Smooth muscle cell of the brain vasculature (primary cell): ENCODE measurements at regions not wholly inside any gene's neighbourhood (a gene's known extent, or its start where the extent isn't known, plus 50 kb on each side); places are given as distances from the start of the nearest gene placed in this dataset.
A peak's percentile ranks its signal among the peaks of the same experiment; 100 is the strongest.
"Not testable (repeated sequence)": the region's sequence is repeated elsewhere in the genome, so short reads cannot be mapped to it uniquely, and the experiment has no call there.

Experiments used
- DNase-seq: peaks from one replicate; pipeline ENCODE4 v3.0.0-alpha.2; 2012; ENCODE audit warnings: low read depth, low spot score

DNA sequence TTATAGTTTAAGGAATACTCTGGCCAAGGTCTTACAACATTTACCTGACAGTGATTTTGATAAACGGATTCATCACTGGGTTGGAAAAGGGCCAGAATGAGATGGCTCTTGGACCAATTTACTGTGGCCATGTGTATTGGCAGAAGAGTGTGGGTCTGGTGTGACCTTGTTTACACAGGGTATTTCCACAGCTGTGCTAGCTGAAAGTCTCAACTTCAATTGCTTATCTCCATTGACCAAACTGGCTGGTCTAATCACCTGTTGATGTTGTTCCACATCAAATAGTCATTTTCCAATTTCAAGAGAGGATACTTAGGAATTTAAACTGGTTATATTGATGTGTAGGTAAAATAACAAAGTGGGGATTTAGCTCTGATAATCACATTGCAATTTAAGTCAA lies 501.6 kb upstream of the MAP3K7 start:
- no peak for DNase-seq

DNA sequence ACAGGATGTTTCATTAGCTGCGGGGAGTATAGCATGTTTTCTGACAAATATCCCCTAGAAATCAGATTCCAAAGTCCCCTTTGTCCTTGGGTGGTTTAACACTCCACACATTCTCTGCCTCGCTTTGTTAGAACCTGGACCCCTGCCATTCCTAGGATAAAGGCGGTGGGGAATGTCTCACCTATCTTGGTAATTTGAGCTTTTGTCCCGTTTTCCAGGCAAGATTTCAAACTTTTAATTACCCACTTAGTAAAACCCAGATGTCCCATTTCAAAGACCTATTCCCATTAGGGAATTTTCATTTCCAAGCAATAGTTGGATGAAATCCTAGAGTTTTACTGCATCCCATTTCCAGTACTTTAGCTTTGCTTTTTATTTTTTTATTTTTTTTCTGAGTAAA lies 501.0 kb upstream of the MAP3K7 start:
- no peak for DNase-seq

DNA sequence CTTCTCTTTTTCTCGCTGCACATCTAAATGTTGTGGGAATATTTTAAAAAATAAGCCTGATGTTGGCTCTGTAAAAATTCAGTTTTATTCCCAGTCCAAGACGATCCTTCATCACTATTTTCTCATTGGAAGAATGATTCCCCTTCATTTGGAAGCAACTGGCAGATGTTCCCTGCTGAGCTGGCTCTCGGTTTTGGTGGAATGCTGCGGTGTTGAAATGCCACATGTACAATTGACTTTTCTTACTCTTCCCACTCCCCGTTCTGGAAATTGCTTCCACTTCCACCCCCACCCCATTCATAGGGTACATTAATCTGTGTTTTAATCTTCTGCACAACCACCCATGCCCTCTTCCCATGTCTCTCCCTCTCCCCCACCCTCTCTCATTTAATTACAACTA lies 496.3 kb upstream of the MAP3K7 start:
- no peak for DNase-seq

DNA sequence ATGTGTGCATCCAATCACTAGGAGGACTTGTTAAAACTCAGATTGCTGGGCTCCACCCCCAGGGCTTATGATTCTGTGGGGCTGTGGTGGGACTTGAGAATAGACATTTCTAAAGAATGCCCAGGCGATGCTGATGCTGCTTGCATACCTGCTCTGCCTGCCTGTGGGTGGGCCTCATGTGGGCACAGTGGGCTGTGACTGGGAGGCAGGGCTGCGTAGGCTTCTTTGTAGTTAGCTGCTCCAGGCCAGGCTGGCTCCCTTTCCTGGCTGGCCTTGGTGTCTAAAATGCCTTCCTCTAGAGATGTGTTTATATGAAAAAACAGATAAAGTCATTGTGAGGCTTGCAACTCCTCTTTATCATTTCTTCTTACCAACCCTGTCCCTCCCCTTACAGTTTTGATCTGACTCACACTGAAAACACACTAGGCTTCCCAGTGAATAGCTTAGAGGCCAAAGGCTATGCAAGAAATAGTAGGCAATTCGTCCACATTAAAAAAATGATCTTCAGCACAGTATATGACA lies 495.5 kb upstream of the MAP3K7 start:
- peak; percentile 41 for DNase-seq

DNA sequence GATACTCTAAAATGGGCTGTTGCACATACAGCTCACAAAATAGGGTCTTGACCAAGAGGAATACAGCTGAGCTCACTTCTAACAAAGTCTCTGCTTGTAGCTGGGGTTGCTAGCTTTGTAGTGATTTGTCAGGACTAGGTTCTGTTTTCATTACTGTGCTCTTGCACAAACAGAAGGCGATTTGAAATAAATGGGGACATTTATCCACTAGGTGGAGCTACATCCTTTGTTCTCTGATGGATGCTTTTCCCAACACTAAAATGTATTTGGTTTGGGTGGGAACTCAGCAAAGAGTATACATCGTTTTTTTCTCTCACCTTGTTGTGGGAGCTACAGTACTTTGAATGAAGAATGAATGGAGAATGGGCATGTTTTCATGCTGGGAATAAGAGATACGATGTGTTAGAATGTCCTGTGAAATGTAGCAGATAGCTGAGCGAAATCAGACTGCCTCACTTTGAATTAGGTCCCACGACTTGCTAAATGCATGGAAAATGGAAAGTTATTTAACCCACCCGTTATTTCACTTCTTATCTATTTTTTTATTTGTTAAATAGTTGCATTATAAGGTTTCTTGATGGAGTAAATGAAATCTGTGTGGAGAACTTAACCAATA lies 494.7 kb upstream of the MAP3K7 start:
- peak; percentile 62 for DNase-seq

DNA sequence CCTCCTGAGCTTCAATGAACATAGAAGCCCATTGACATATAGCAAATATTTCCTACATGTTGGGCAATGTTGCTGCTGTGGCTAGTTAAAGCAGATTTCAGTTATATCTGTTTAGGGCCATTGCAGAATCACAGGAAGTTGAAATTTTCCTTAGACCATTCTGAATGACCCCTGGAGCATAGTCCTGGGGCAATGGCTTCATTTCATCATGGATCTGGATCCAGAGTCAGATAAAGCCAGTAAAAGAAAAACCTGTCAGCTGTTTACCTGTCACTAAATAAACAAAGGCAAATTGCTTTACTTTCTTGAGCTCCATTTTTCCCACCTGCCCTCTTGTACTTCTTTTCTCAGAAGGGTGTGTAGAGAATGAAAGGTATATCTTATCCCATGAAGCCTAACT lies 494.0 kb upstream of the MAP3K7 start:
- no peak for DNase-seq

DNA sequence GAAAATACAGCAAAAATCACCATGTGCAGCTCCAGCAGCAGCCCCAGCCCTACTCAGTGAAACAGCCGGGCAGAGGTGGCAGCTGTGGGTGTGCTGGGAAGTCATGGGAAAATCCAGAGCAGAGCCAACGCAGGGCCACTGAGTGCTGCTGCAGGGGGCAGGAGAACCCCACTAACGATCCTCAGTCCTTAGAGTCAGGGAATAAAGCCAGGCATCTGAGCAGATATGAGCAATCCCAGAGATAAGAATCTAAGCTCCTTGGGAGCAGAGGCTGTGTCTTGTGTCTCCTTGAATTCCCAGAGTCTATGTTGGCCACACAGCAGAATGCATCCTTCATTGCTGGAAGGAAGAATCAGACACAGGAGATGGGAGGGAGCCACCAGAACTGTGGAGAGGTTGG lies 493.1 kb upstream of the MAP3K7 start:
- DNase-seq, result no peak

DNA sequence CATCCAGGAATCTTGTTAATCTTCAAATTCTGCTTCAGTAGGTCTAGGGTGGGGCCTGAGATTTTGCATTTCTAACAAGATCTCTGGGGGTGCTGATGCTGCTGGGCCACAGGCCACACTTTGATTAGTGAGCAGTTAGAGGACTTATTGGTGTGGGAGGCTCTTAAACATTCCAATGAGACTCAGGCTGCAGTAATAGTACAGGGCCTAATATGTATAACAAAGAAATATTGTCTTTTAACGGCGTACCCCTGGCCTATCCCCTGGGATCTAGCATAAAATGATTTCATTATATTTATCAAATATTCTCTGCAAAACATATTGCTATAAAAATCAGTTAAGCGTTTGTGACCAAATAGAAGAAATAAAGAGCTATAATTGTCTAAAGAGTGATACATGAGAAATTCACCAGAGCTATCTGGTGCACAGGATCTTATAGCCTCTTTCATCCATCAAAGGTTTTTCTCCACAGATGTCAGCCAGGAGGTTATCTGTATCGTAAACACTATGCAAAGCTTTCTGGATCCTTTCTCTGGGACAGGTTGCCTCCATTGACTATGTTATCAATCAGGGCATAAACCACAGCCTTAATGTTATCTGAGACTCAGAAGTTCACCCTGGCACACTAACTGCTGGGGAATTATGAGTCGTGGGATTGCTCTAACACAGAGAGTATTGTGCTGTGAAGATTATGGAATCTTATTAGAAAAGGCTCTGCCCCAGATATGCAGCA lies 488.5 kb upstream of the MAP3K7 start:
- no peak for DNase-seq

DNA sequence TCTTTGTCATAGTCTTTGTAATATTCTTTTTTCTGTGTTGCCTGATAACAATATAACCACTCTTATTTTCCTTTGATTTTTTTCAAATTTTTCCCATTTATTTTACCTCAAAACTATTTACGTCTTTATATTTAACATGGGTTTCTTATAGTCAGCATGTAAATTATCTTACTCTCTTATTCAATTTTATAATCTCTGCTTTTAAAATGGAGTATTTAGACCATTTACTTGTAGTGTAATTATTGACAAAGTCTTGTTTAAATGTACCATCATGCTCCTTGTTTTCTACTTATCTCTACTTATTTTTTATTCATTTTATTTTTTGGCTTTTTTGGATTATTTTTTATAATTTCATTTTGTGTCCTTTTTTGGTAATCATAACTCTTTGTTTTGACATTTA lies 476.5 kb upstream of the MAP3K7 start:
- DNase-seq, result no peak

DNA sequence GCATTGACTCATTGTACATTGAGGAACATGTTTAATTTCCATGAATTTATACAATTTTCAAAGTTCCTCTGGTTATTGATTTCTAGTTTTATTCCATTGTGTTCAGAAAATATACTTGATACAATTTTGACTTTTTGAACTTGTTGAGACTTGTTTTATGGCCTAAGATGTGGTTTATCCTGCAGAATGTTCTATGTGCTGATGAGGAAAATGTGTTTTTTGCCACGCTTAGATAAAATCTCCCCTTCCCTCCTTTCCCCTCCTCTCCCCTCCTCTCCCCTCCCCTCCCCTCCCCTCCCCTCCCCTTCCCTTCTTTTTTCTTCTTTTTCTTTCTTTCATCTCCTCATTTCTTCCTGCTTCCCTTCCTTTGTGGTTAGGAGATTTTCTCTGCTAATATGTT lies 470.8 kb upstream of the MAP3K7 start:
- no peak for DNase-seq

DNA sequence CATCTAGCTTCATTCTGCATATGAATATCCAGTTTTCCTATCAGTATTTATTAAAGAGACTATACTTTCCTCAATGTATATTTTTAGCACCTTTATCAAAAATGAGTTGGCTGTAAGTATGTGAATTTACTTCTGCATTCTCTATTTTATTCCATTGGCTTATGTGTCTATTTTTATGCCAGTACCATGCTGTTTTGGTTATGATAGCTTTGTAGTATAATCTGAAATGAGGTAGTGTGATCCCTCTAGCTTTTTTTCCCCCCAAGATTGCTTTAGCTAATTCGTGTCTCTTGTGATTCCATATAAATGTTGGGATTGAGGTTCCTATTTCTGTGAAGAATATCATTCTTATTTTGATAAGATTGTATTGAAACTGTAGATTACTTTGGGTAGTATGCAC lies 469.1 kb upstream of the MAP3K7 start:
- no peak for DNase-seq

DNA sequence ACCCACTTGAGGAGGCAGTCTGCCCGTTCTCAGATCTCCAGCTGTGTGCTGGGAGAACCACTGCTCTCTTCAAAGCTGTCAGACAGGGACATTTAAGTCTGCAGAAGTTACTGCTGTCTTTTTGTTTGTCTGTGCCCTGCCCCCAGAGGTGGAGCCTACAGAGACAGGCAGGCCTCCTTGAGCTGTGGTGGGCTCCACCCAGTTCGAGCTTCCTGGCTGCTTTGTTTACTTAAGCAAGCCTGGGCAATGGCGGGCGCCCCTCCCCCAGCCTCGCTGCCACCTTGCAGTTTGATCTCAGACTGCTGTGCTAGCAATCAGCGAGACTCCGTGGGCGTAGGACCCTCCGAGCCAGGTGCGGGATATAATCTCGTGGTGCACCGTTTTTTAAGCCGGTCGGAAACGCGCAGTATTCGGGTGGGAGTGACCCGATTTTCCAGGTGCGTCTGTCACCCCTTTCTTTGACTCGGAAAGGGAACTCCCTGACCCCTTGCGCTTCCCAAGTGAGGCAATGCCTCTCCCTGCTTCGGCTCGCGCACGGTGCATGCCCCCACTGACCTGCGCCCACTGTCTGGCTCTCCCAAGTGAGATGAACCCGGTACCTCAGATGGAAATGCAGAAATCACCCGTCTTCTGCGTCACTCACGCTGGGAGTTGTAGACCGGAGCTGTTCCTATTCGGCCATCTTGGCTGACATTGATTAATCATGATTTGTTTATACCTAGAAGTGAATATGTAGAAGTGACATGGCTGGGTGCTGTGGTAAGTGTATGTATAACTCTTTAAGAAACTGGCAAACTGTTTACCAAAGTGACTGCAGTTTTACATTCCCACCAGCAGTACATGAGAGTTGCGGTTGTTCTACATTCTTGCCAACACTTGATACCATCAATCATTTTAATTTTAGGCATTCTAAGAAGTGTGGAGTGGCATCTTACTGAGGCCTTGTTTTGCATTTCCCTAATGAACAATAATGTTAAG lies 465.9 kb upstream of the MAP3K7 start:
- DNase-seq, result not testable (repeated sequence)

DNA sequence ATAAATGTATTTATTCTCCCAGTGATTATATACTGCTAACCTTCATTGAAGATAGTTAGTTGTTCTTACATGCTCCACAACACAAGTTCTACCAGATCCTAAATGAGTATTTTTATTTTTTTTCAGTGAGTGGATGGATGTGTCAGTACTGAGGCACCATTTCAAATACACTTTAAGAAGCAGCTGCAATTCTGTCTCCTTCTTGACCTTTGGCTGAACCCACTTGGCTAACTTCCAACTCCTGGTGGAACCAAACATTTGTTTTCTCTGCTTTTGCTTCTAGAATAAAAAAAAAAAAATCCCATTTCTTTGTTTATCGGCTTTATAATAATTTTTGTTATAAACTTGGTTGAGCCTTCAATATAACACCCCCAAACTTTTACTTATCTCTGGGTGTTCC lies 458.3 kb upstream of the MAP3K7 start:
- DNase-seq, result peak; percentile 13

DNA sequence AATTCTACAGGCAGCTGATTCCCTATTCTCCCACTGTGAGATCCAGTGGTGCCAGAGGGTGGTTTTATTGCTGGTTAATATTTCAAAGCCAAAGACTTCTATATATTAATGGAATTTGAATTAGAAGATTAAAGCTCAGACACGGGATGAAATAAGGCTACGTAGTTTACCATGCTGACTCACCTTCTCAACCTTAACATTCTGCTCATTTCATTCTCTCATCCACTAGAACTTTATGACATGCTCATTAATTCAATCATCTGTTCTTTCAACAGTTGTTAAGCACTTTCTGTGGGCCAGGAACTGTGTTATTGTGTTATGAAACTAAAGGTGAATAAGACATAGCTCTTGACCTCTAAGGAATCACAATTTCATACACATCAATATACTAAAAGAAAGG lies 456.9 kb upstream of the MAP3K7 start:
- no peak for DNase-seq

DNA sequence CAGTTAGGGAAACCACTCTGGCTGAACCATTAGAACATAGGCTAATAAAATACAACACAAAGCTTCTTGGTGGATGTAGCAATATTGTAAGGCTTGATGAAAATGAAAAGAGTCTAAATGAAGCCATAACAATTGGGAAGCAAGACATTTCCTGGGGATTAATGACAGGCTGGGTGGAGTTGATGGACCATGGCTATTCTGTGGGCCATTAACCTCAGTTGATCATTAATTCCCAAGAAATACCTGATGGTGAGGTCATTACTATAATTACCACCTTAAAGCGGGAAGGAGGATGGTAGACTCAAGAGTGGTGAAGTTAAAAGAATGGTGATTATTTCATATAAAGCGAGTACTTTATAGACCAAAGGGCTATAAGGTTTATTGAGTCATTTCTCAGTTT lies 455.8 kb upstream of the MAP3K7 start:
- no peak for DNase-seq

DNA sequence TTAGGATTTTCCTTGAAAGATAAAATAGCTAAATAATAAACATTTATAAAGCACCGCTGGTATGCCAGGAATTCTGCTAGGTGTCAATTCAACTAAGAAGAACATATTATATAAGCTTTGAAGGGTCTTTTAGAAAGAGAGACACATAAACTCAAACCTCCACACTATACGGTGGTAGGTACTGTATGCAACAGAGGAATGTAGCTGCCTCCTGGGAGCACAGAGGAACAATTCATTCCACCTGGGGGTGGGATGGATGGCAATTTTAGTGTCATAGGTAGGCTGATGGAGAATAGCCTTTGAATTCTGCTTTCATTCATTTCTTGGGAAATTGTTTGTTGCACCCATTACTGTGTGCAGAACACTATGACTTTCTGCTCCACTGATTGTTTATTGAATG lies 447.1 kb upstream of the MAP3K7 start:
- no peak for DNase-seq

DNA sequence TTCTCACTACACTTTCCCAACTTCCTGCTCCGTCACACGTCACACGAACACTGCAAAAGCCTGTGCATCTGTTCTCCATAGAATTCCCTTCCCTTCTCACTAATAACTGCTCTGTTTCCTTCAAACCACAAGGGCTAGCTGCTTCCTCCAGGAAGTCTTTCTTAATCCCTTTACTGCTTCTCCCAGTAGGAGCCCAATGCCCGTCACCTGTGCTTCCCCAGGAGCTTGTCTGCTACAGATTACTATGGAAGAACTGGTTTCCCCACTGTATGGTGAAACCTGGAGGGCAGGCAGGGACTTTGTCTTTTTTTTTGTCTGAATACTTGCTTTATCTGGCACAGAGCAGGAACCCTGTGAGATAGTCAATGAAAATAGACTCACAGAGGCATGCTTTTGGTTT lies 444.7 kb upstream of the MAP3K7 start:
- DNase-seq, result no peak

DNA sequence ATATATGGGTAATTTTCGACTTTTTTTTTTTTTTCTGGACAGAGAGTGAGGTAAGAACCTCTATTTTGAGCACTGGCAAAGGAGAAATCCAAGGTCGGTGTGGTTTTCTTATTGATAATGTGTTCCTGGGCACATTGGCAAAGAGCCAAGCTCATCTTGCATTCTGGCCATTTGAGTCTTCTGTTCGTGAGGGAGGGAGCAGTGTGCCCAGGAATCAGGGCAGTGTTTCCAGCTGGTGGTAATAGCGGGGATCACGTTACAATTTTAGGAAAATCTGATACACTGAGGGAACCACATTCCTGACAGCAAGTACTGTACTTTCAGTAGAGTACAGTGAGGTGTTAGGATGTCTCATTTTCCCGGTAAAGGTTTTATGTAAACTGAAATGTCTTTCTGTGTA lies 442.3 kb upstream of the MAP3K7 start:
- DNase-seq, result no peak

DNA sequence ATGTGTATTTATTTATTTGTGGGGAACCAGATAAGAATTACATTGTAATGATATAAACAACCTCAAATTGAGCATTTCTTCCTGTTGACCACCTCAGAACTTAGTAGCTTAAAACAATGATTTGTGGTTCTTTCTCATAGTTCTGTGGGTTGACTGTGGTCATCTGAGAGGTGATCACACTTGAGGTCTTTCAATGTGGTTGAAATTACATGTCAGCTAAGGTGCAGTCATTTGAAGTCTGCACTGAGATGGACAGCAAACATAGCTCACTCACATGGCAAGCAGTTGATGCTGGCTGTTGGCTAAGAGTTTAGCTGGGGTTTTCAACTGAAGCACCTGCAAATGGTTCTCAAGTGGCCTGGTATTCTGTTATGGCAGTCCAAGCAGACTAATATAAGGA lies 436.7 kb upstream of the MAP3K7 start:
- DNase-seq, result no peak

DNA sequence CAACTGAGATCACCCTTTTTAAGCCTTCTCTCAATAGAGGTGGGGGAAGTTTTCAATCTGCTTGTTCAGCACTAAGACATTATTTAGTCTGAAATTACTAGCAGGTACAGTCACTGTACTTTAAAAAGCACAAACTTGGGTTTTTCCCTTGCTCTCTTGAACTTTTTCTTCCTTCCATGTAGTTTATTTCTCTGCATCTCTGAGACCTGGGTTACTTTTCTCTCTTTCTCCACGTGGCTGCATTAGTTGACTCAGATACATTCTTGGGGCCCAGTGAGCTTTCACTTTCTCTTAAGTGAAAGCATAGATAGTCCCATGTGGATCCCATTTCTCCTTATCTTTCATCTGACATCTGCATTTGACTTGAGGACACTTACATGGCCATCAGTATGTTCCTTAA lies 433.9 kb upstream of the MAP3K7 start:
- no peak for DNase-seq

DNA sequence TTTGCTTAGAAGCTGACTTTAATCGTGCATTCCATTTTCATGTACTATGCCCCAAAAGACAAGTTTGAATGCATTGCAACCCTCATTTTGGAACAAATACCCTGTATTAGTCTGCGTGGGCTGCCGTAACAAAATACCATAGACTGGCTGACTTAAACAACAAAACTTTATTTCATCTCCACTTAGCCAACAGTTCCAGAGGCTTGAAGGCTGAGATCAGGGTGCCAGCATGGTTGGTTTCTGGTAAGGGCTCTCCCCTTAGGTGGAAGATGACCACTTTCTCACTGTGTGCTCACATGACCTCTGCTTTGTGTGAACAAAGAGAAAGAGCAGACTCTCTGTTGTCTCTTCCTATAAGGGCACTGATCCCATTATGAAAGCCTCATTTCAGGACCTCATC lies 431.7 kb upstream of the MAP3K7 start:
- DNase-seq, result no peak

DNA sequence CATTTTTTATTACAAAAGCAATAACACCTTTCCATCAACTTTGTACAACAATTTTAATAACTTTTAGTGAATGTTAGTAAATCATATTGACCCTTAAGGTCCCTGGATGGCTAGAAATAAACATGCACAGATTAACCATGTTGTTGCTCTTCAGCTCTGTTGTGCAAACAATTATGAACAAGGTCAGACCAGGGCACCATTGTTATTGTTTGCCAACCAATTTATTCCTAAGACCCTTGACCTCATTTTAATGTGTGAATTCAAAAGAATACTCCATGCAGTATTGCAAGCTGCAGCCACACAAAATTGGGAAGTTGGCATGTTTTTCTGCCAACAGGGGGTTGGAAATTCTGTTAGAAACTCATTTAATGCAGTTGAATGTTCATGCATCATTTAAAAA lies 426.6 kb upstream of the MAP3K7 start:
- DNase-seq, result no peak
